SK-N-SH treated with all-trans-retinoic acid at 6 μM for 48 hours (cell line): ENCODE measurements at regions not wholly inside any gene's neighbourhood (a gene's known extent, or its start where the extent isn't known, plus 50 kb on each side); places are given as distances from the start of the nearest gene placed in this dataset.

Experiments
- ATAC-seq: fragments of 200-7000 bp; cut with Tn5 transposase; 3 replicates; pipeline ENCODE4 v1.9.1; 2020; ENCODE audit warnings: mild to moderate bottlenecking, moderate library complexity
- ARNTL ChIP-seq: fragments of 450-650 bp; formaldehyde crosslinking; IDR thresholded peaks from 2 replicates; pipeline ENCODE4 v1.5.0; 2020; ENCODE audit warnings: low read depth, mild to moderate bottlenecking, moderate library complexity, borderline replicate concordance
- BACH2 ChIP-seq: fragments of 250-450 bp; sonication (Bioruptor Pico); IDR thresholded peaks from 2 replicates; pipeline ENCODE4 v1.9.0; 2021; ENCODE audit warnings: mild to moderate bottlenecking, borderline replicate concordance
- CREB5 ChIP-seq: fragments of 250-450 bp; sonication (Bioruptor Pico); IDR thresholded peaks from 2 replicates; pipeline ENCODE4 v1.5.1; 2020; ENCODE audit warnings: low read depth, mild to moderate bottlenecking, moderate library complexity
- CSDC2 ChIP-seq: fragments of 250-450 bp; sonication (Bioruptor Pico); IDR thresholded peaks from 2 replicates; pipeline ENCODE4 v1.5.0; 2020; ENCODE audit warnings: mild to moderate bottlenecking, moderate library complexity
- CSRNP3 ChIP-seq: fragments of 250-450 bp; sonication (Bioruptor Pico); IDR thresholded peaks from 2 replicates; pipeline ENCODE4 v1.5.1; 2021; ENCODE audit warnings: mild to moderate bottlenecking, moderate library complexity
- ESRRG ChIP-seq: fragments of 250-450 bp; sonication (Bioruptor Pico); IDR thresholded peaks from 2 replicates; pipeline ENCODE4 v1.6.1; 2021; ENCODE audit warnings: mild to moderate bottlenecking
- GLIS3 ChIP-seq: fragments of 250-450 bp; sonication (Bioruptor Pico); IDR thresholded peaks from 2 replicates; pipeline ENCODE4 v1.5.0; 2020; ENCODE audit warnings: mild to moderate bottlenecking, moderate library complexity
- ISL1 ChIP-seq: fragments of 250-450 bp; sonication (Bioruptor Pico); IDR thresholded peaks from 2 replicates; pipeline ENCODE4 v2.1.2; 2022; ENCODE audit warnings: mild to moderate bottlenecking, moderate library complexity
- OSR1 ChIP-seq: fragments of 250-450 bp; sonication (Bioruptor Pico); IDR thresholded peaks from 2 replicates; pipeline ENCODE4 v1.8.0; 2022; ENCODE audit warnings: moderate library complexity, mild to moderate bottlenecking, inconsistent platforms
- PATZ1 ChIP-seq: fragments of 250-450 bp; sonication (Bioruptor Pico); IDR thresholded peaks from 2 replicates; pipeline ENCODE4 v1.8.0; 2020; ENCODE audit warnings: mild to moderate bottlenecking, moderate library complexity, borderline replicate concordance
- POU6F1 ChIP-seq: fragments of 250-450 bp; sonication (Bioruptor Pico); IDR thresholded peaks from 2 replicates; pipeline ENCODE4 v1.8.0; 2021; ENCODE audit warnings: low read depth, mild to moderate bottlenecking, moderate library complexity, borderline replicate concordance
- RARB ChIP-seq: fragments of 250-450 bp; sonication (Bioruptor Pico); IDR thresholded peaks from 2 replicates; pipeline ENCODE4 v1.8.0; 2021; ENCODE audit warnings: mild to moderate bottlenecking, moderate library complexity
- SNAI2 ChIP-seq: fragments of 250-450 bp; sonication (Bioruptor Pico); IDR thresholded peaks from 2 replicates; pipeline ENCODE4 v1.5.0; 2020; ENCODE audit warnings: mild to moderate bottlenecking, moderate library complexity
- TCF4 ChIP-seq: fragments of 250-450 bp; sonication (Bioruptor Pico); IDR thresholded peaks from 2 replicates; pipeline ENCODE4 v1.8.0; 2021; ENCODE audit warnings: mild to moderate bottlenecking, moderate library complexity, borderline replicate concordance
- ZC3H10 ChIP-seq: fragments of 250-450 bp; sonication (Bioruptor Pico); IDR thresholded peaks from 2 replicates; pipeline ENCODE4 v1.5.1; 2021; ENCODE audit warnings: mild to moderate bottlenecking, moderate library complexity
- ZFP30 ChIP-seq: fragments of 450-650 bp; formaldehyde crosslinking; IDR thresholded peaks from 2 replicates; pipeline ENCODE4 v1.5.0; 2022; ENCODE audit warnings: mild to moderate bottlenecking, moderate library complexity
- ZNF565 ChIP-seq: fragments of 450-650 bp; formaldehyde crosslinking; conservative IDR thresholded peaks from 2 replicates; pipeline ENCODE4 v1.5.0; 2020; ENCODE audit warnings: low read depth, mild to moderate bottlenecking, moderate library complexity
- ZNF70 ChIP-seq: fragments of 450-650 bp; formaldehyde crosslinking; IDR thresholded peaks from 2 replicates; pipeline ENCODE4 v1.5.0; 2020; ENCODE audit warnings: mild to moderate bottlenecking, moderate library complexity
- ZNF8 ChIP-seq: fragments of 450-650 bp; formaldehyde crosslinking; IDR thresholded peaks from 2 replicates; pipeline ENCODE4 v1.5.0; 2020; ENCODE audit warnings: mild to moderate bottlenecking, moderate library complexity

- no peak for ATAC-seq
- TF ChIP-seq TCF4 (CRISPR knock-in tag) (no peak), ZNF565 (CRISPR knock-in tag) (no peak)
Observed at GRCh38 chr5:53179691-53180090, 70.1 kb upstream of the MOCS2 start.

- no peak for TF ChIP-seq ZFP30
- no peak for TF ChIP-seq POU6F1 (CRISPR knock-in tag)
- TF ChIP-seq ZNF70 (CRISPR knock-in tag), result no peak
- TF ChIP-seq ZC3H10 (CRISPR knock-in tag), result no peak
- TF ChIP-seq ISL1 (CRISPR knock-in tag), result no peak
- TF ChIP-seq RARB (CRISPR knock-in tag), result no peak
Observed at GRCh38 chr5:53180538-53180937, 71.0 kb upstream of the MOCS2 start.

GRCh38 chr5:53180991-53181390, 71.4 kb upstream of the MOCS2 start:
- ATAC-seq, result no peak
- TF ChIP-seq OSR1 (CRISPR knock-in tag), result no peak
- TF ChIP-seq POU6F1 (CRISPR knock-in tag), result no peak
- no peak for TF ChIP-seq ESRRG (CRISPR knock-in tag)

More at GRCh38 chr5:53180538-53180937, 71.0 kb upstream of the MOCS2 start:
- ATAC-seq, result no peak

GRCh38 chr5:53183880-53184279, 74.3 kb upstream of the MOCS2 start:
- ATAC-seq, result no peak
- TF ChIP-seq RARB (CRISPR knock-in tag), result no peak
- no peak for TF ChIP-seq ZNF565 (CRISPR knock-in tag)
- no peak for TF ChIP-seq TCF4 (CRISPR knock-in tag)
- no peak for TF ChIP-seq ARNTL (CRISPR knock-in tag)

GRCh38 chr5:53191548-53192165, 82.1 kb upstream of the MOCS2 start:
- TF ChIP-seq CREB5 (no peak), ZNF8 (no peak), RARB (CRISPR knock-in tag) (no peak), ZNF565 (CRISPR knock-in tag) (no peak), CSRNP3 (CRISPR knock-in tag) (no peak), OSR1 (CRISPR knock-in tag) (no peak), POU6F1 (CRISPR knock-in tag) (no peak), CSDC2 (CRISPR knock-in tag) (no peak), GLIS3 (CRISPR knock-in tag) (no peak), ISL1 (CRISPR knock-in tag) (no peak)
- TF ChIP-seq, all 23 proteins: peak for 0
- no peak for ATAC-seq

- no peak for ATAC-seq
- TF ChIP-seq PATZ1 (CRISPR knock-in tag) (no peak), SNAI2 (no peak), GLIS3 (CRISPR knock-in tag) (no peak), CSRNP3 (CRISPR knock-in tag) (no peak), ISL1 (CRISPR knock-in tag) (no peak), ZNF70 (CRISPR knock-in tag) (no peak), CSDC2 (CRISPR knock-in tag) (no peak), BACH2 (CRISPR knock-in tag) (no peak), ESRRG (CRISPR knock-in tag) (no peak), OSR1 (CRISPR knock-in tag) (no peak), TCF4 (CRISPR knock-in tag) (no peak)
Observed at GRCh38 chr5:53194086-53194485, 84.5 kb upstream of the MOCS2 start.
